Liver (tissue), 8 donors: ENCODE measurements at regions not wholly inside any gene's neighbourhood (a gene's known extent, or its start where the extent isn't known, plus 50 kb on each side); places are given as distances from the start of the nearest gene placed in this dataset.

Source experiments
- DNase-seq: peaks from one replicate; pipeline ENCODE4 v3.0.0-alpha.2; 2017; ENCODE audit warnings: low spot score
- H3K27ac ChIP-seq, 2 donors: one replicate each; pipeline ENCODE4 v1.7.0; 2013; ENCODE audit warnings: inconsistent platforms in 2 of 2, low read length in 2 of 2, control low read depth in 1 of 2, low read depth in 1 of 2, mild to moderate bottlenecking in 1 of 2
- H3K27me3 ChIP-seq, 4 donors: one replicate each; pipeline versions ENCODE4 v1.6.1 to v1.7.0; 2013; ENCODE audit warnings: low read length in 3 of 4, inconsistent platforms in 1 of 4, mild to moderate bottlenecking in 1 of 4, moderate library complexity in 1 of 4; ENCODE audit not compliant: control insufficient read depth in 4 of 4, insufficient read depth in 4 of 4
- H3K36me3 ChIP-seq, 4 donors: one replicate each; pipeline versions ENCODE4 v1.6.1 to v1.7.0; 2013; ENCODE audit warnings: low read length in 3 of 4, mild to moderate bottlenecking in 3 of 4, low read depth in 1 of 4, moderate library complexity in 1 of 4; ENCODE audit not compliant: control insufficient read depth in 4 of 4, insufficient read depth in 3 of 4
- H3K4me1 ChIP-seq, 4 donors: one replicate each; pipeline versions ENCODE4 v1.6.1 to v1.7.0; 2013; ENCODE audit warnings: low read length in 3 of 4, mild to moderate bottlenecking in 3 of 4, moderate library complexity in 1 of 4; ENCODE audit not compliant: control insufficient read depth in 4 of 4, insufficient read depth in 4 of 4
- H3K4me3 ChIP-seq, 3 donors: one replicate each; pipeline versions ENCODE4 v1.6.1 to v1.7.0; 2013; ENCODE audit warnings: low read length in 3 of 3, control low read depth in 1 of 3, low read depth in 1 of 3, mild to moderate bottlenecking in 1 of 3
- H3K9ac ChIP-seq, 2 donors: one replicate each; pipeline ENCODE4 v1.7.0; 2013; ENCODE audit warnings: low read length in 2 of 2, mild to moderate bottlenecking in 2 of 2, moderate library complexity in 2 of 2, control low read depth in 1 of 2, low read depth in 1 of 2
- H3K9me3 ChIP-seq, 4 donors: one replicate each; pipeline versions ENCODE4 v1.6.1 to v1.7.0; 2013; ENCODE audit warnings: low read length in 3 of 4; ENCODE audit not compliant: control insufficient read depth in 4 of 4
- ATF3 ChIP-seq: IDR thresholded peaks from 2 replicates; pipeline ENCODE4 v1.6.1; 2016; ENCODE audit warnings: antibody characterized with exemption
- CTCF ChIP-seq: fragments of 150-350 bp; IDR thresholded peaks from 2 replicates; pipeline ENCODE4 v1.5.1; 2017; ENCODE audit warnings: improper control_type of control experiment, low read depth, low read length; ENCODE audit not compliant: missing input control
- FOXA1 ChIP-seq: IDR thresholded peaks from 2 replicates; pipeline ENCODE4 v1.6.1; 2016; ENCODE audit warnings: antibody characterized with exemption
- FOXA2 ChIP-seq: IDR thresholded peaks from 2 replicates; pipeline ENCODE4 v1.6.1; 2016; ENCODE audit warnings: antibody characterized with exemption
- GABPA ChIP-seq, 2 donors: IDR thresholded peaks in 1 of 2; conservative IDR thresholded peaks in 1 of 2; 2 replicates each; pipeline ENCODE4 v1.6.1; 2016; ENCODE audit warnings: antibody characterized with exemption in 2 of 2, mild to moderate bottlenecking in 1 of 2, moderate library complexity in 1 of 2
- HNF4A ChIP-seq, 2 donors: conservative IDR thresholded peaks; 2 replicates each; pipeline ENCODE4 v1.6.1; 2016; ENCODE audit warnings: antibody characterized with exemption in 2 of 2, mild to moderate bottlenecking in 2 of 2
- HNF4G ChIP-seq: IDR thresholded peaks from 2 replicates; pipeline ENCODE4 v1.6.1; 2016; ENCODE audit warnings: antibody characterized with exemption
- JUND ChIP-seq, 2 donors: IDR thresholded peaks; 2 replicates each; pipeline ENCODE4 v1.6.1; 2016; ENCODE audit warnings: antibody characterized with exemption in 2 of 2
- NR2F2 ChIP-seq: IDR thresholded peaks from 2 replicates; pipeline ENCODE4 v1.6.1; 2016; ENCODE audit warnings: antibody characterized with exemption
- REST ChIP-seq: IDR thresholded peaks from 2 replicates; pipeline ENCODE4 v1.6.1; 2016; ENCODE audit warnings: antibody characterized with exemption, mild to moderate bottlenecking
- RXRA ChIP-seq, 2 donors: IDR thresholded peaks; 2 replicates each; pipeline ENCODE4 v1.6.1; 2017 to 2018; ENCODE audit warnings: antibody characterized with exemption in 2 of 2, mild to moderate bottlenecking in 1 of 2
- SP1 ChIP-seq: IDR thresholded peaks from 2 replicates; pipeline ENCODE4 v1.6.1; 2018; ENCODE audit warnings: antibody characterized with exemption, mild to moderate bottlenecking
- TAF1 ChIP-seq: conservative IDR thresholded peaks from 2 replicates; pipeline ENCODE4 v1.6.1; 2016; ENCODE audit warnings: antibody characterized with exemption, mild to moderate bottlenecking
- YY1 ChIP-seq: IDR thresholded peaks from 2 replicates; pipeline ENCODE4 v1.6.1; 2016; ENCODE audit warnings: antibody characterized with exemption, mild to moderate bottlenecking
- WGBS: extraction: QIAGEN DNeasy Blood & Tissue Kit; methylation state at CpG from one replicate; pipeline ENCODE4 v1.1.7; 2013; 5-methylcytosine and 5-hydroxymethylcytosine counted together
- donor health status: healthy.
- donor health status: healthy.
- donor health status: healthy.
- donor health status: healthy.
- donor health status: healthy.

- no peak for TF ChIP-seq CTCF
- TF ChIP-seq HNF4A (conservative IDR thresholded peaks at IDR 0.05) = no peak
- no peak for TF ChIP-seq FOXA1
- TF ChIP-seq YY1 = no peak
- no peak for TF ChIP-seq GABPA (IDR thresholded peaks at IDR 0.05 in 1 of 2, conservative IDR thresholded peaks at IDR 0.05 in 1 of 2)
- TF ChIP-seq NR2F2 = no peak
These were observed 476.4 kb downstream of the HS3ST3B1 start (continued) for GRCh38 chr17:14777291-14777690.

GRCh38 chr17:14776791-14777190, 475.9 kb downstream of the HS3ST3B1 start:
- H3K9ac ChIP-seq = no peak overlapping the region
- no peak overlapping the region for H3K4me3 ChIP-seq
- no peaks in the 10 kb centered on the region for H3K36me3 ChIP-seq
- H3K4me1 ChIP-seq = no peaks in the 10 kb centered on the region
- TF ChIP-seq HNF4A (conservative IDR thresholded peaks at IDR 0.05) (no peak), NR2F2 (no peak), CTCF (no peak), RXRA (IDR thresholded peaks at IDR 0.05) (no peak), REST (no peak), FOXA2 (no peak), FOXA1 (no peak), TAF1 (no peak), GABPA (IDR thresholded peaks at IDR 0.05 in 1 of 2, conservative IDR thresholded peaks at IDR 0.05 in 1 of 2) (no peak), SP1 (no peak), JUND (IDR thresholded peaks at IDR 0.05) (no peak), HNF4G (no peak), ATF3 (no peak)
- H3K27ac ChIP-seq = no peak overlapping the region
- H3K27me3 ChIP-seq = no peaks in the 10 kb centered on the region
- 83% methylated on average over 1 of the region's 1 CpG for WGBS
- H3K9me3 ChIP-seq = no peaks in the 10 kb centered on the region
- DNase-seq = no peak
